Right lobe of liver (tissue), 4 donors: ENCODE measurements at regions not wholly inside any gene's neighbourhood (a gene's known extent, or its start where the extent isn't known, plus 50 kb on each side); places are given as distances from the start of the nearest gene placed in this dataset.

Source experiments
- CTCF ChIP-seq, 4 donors: fragments of 200-600 bp in 3 of 4; fragments of 450-650 bp in 1 of 4; IDR thresholded peaks; one replicate each; pipeline versions ENCODE4 v1.5.1 to v1.8.0; 2016 to 2022; ENCODE audit warnings: antibody characterized with exemption in 4 of 4, mild to moderate bottlenecking in 2 of 4
- POLR2A ChIP-seq: fragments of 450-650 bp; IDR thresholded peaks from one replicate; pipeline ENCODE4 v1.6.1; 2017; ENCODE audit warnings: antibody characterized with exemption, mild to moderate bottlenecking
- donor health status: DM: no; HTN: no; CAD: no.
- donor health status: DM: no; HTN: no; CAD: no.
- donor health status: DM: no; HTN: yes; CAD: no.

- no peak for TF ChIP-seq CTCF (IDR thresholded peaks at IDR 0.05)
- TF ChIP-seq POLR2A, result no peak
Measured at GRCh38 chr2:147515213-147515612, 329.6 kb upstream of the ACVR2A start.
